Lower lobe of right lung (tissue), 2 donors: ENCODE measurements at regions not wholly inside any gene's neighbourhood (a gene's known extent, or its start where the extent isn't known, plus 50 kb on each side); places are given as distances from the start of the nearest gene placed in this dataset.
"Not testable (repeated sequence)": the region's sequence is repeated elsewhere in the genome, so short reads cannot be mapped to it uniquely, and the experiment has no call there.

Experiments
- ATAC-seq, 2 donors: fragments of 200-7000 bp; cut with Tn5 transposase; one replicate each; pipeline ENCODE4 v1.9.1; 2020 to 2022; ENCODE audit warnings: mild to moderate bottlenecking in 2 of 2, moderate library complexity in 2 of 2
- DNase-seq: peaks from one replicate; pipeline ENCODE4 v3.0.0-alpha.2; 2020
- H3K27ac ChIP-seq: fragments of 200-600 bp; one replicate; pipeline ENCODE4 v1.8.0; 2022
- H3K27me3 ChIP-seq: fragments of 200-600 bp; one replicate; pipeline ENCODE4 v1.8.0; 2022; ENCODE audit warnings: low read depth
- H3K36me3 ChIP-seq: fragments of 200-600 bp; one replicate; pipeline ENCODE4 v1.8.0; 2022; ENCODE audit warnings: mild to moderate bottlenecking
- H3K4me1 ChIP-seq: fragments of 200-600 bp; one replicate; pipeline ENCODE4 v1.8.0; 2022
- H3K4me3 ChIP-seq: fragments of 200-600 bp; one replicate; pipeline ENCODE4 v1.8.0; 2022; ENCODE audit warnings: mild to moderate bottlenecking
- H3K9me3 ChIP-seq: fragments of 200-600 bp; one replicate; pipeline ENCODE4 v1.8.0; 2022
- CTCF ChIP-seq: fragments of 200-600 bp; IDR thresholded peaks from one replicate; pipeline ENCODE4 v1.8.0; 2022; ENCODE audit warnings: antibody characterized with exemption, mild to moderate bottlenecking
- intact Hi-C: fragments of 100-400 bp; cut with DNase I; formaldehyde crosslinking; loops from one replicate; pipeline ENCODE4 v1.11.0; 2022
- donor health status: DM: no; HTN: yes; CAD: no; lungs with severe emphysema.

GRCh38 chr1:91189096-91189495, 167.3 kb upstream of the ZNF644 start:
- intact Hi-C loops, result no loop called here
- no peak for DNase-seq
- no peaks in the 10 kb centered on the region for H3K4me1 ChIP-seq
- H3K27me3 ChIP-seq, result no peaks in the 10 kb centered on the region
- no peaks in the 10 kb centered on the region for H3K9me3 ChIP-seq
- TF ChIP-seq CTCF, result no peak
- H3K4me3 ChIP-seq, result no peak overlapping the region
- no peaks in the 10 kb centered on the region for H3K36me3 ChIP-seq
- no peak for ATAC-seq
- no peak overlapping the region for H3K27ac ChIP-seq

GRCh38 chr1:91182807-91183206, 161.0 kb upstream of the ZNF644 start:
- H3K4me1 ChIP-seq, H3K36me3 ChIP-seq, ATAC-seq, H3K27ac ChIP-seq, H3K4me3 ChIP-seq, H3K27me3 ChIP-seq, H3K9me3 ChIP-seq, DNase-seq, intact Hi-C loops: not testable (repeated sequence)

- no peaks in the 10 kb centered on the region for H3K9me3 ChIP-seq
- H3K27ac ChIP-seq, result no peak overlapping the region
- H3K4me1 ChIP-seq, result no peaks in the 10 kb centered on the region
- peaks cover 3% of the 10 kb centered on the region for H3K27me3 ChIP-seq
- DNase-seq, result no peak
- peak; percentile 66 to 83 for ATAC-seq
- TF ChIP-seq CTCF, result no peak
- intact Hi-C loops, result no loop called here
- no peak overlapping the region for H3K4me3 ChIP-seq
- no peaks in the 10 kb centered on the region for H3K36me3 ChIP-seq
Measured at GRCh38 chr1:91176250-91176649, 154.4 kb upstream of the ZNF644 start.

- H3K36me3 ChIP-seq, result no peaks in the 10 kb centered on the region
- peaks cover 3% of the 10 kb centered on the region for H3K27me3 ChIP-seq
- TF ChIP-seq CTCF, result no peak
- H3K27ac ChIP-seq, result no peak overlapping the region
- no peaks in the 10 kb centered on the region for H3K9me3 ChIP-seq
- H3K4me3 ChIP-seq, result no peak overlapping the region
- DNase-seq, result no peak
- no peak for ATAC-seq
- intact Hi-C loops, result no loop called here
- no peaks in the 10 kb centered on the region for H3K4me1 ChIP-seq
Measured at GRCh38 chr1:91174734-91175133, 152.9 kb upstream of the ZNF644 start.

GRCh38 chr1:91173346-91173890, 151.6 kb upstream of the ZNF644 start:
- Histone ChIP-seq H3K4me1 (no peaks in the 10 kb centered on the region), H3K9me3 (no peaks in the 10 kb centered on the region), H3K27me3 (peaks cover 3% of the 10 kb centered on the region), H3K4me3 (no peak overlapping the region), H3K36me3 (no peaks in the 10 kb centered on the region), H3K27ac (peak overlapping the region; percentile 31)
- intact Hi-C loops, result no loop called here
- ATAC-seq (no peak), DNase-seq (no peak)
- TF ChIP-seq CTCF, result no peak

GRCh38 chr1:91172541-91172940, 150.7 kb upstream of the ZNF644 start:
- ATAC-seq (no peak), DNase-seq (no peak)
- TF ChIP-seq CTCF, result no peak
- H3K36me3 ChIP-seq, result no peaks in the 10 kb centered on the region
- no peaks in the 10 kb centered on the region for H3K9me3 ChIP-seq
- H3K4me3 ChIP-seq, result no peak overlapping the region
- peak overlapping the region; percentile 6 for H3K27ac ChIP-seq
- intact Hi-C loops, result no loop called here
- peaks cover 3% of the 10 kb centered on the region for H3K27me3 ChIP-seq
- no peaks in the 10 kb centered on the region for H3K4me1 ChIP-seq
